Heart left ventricle (tissue), 16 donors: ENCODE measurements at regions not wholly inside any gene's neighbourhood (a gene's known extent, or its start where the extent isn't known, plus 50 kb on each side); places are given as distances from the start of the nearest gene placed in this dataset.

ENCODE experiments used
- ATAC-seq, 4 donors: fragments of 200-7000 bp; cut with Tn5 transposase; one replicate each; pipeline ENCODE4 v1.9.1; 2020 to 2022; ENCODE audit warnings: moderate library complexity in 4 of 4, mild to moderate bottlenecking in 3 of 4, moderate number of reproducible peaks in 1 of 4
- DNase-seq, 5 donors: peaks; one replicate each; pipeline ENCODE4 v3.0.0-alpha.2; 2020
- H3K27ac ChIP-seq, 12 donors: fragments of 200-600 bp; sonication (generic) in 4 of 12; one replicate each; pipeline versions ENCODE4 v1.5.0 to v1.8.0; 2016 to 2022; ENCODE audit warnings: mild to moderate bottlenecking in 2 of 12
- H3K27me3 ChIP-seq, 9 donors: fragments of 200-600 bp; sonication (generic) in 2 of 9; one replicate each; pipeline versions ENCODE4 v1.5.1 to v1.8.0; 2016 to 2022; ENCODE audit warnings: mild to moderate bottlenecking in 3 of 9
- H3K36me3 ChIP-seq, 9 donors: fragments of 200-600 bp; sonication (generic) in 2 of 9; one replicate each; pipeline versions ENCODE4 v1.5.0 to v1.8.0; 2018 to 2022; ENCODE audit warnings: mild to moderate bottlenecking in 2 of 9
- H3K4me1 ChIP-seq, 12 donors: fragments of 200-600 bp; sonication (generic) in 4 of 12; one replicate each; pipeline versions ENCODE4 v1.5.0 to v1.8.0; 2016 to 2022; ENCODE audit warnings: mild to moderate bottlenecking in 3 of 12
- H3K4me3 ChIP-seq, 12 donors: fragments of 200-600 bp; sonication (generic) in 4 of 12; one replicate each; pipeline versions ENCODE4 v1.5.0 to v1.8.0; 2017 to 2022; ENCODE audit warnings: mild to moderate bottlenecking in 9 of 12, moderate library complexity in 4 of 12
- H3K9me3 ChIP-seq, 12 donors: fragments of 200-600 bp; sonication (generic) in 4 of 12; one replicate each; pipeline versions ENCODE4 v1.5.0 to v1.8.0; 2016 to 2022; ENCODE audit warnings: mild to moderate bottlenecking in 1 of 12
- POLR2A ChIP-seq, 2 donors: fragments of 450-650 bp; IDR thresholded peaks; one replicate each; pipeline ENCODE4 v1.6.1; 2017; ENCODE audit warnings: antibody characterized with exemption in 2 of 2, mild to moderate bottlenecking in 2 of 2, moderate library complexity in 2 of 2
- WGBS, 4 donors: extraction: QIAGEN DNeasy Blood & Tissue Kit in 2 of 4; methylation state at CpG; one replicate each; pipeline versions ENCODE4 v1.1.5 to v1.1.7; 2013 to 2018; 5-methylcytosine and 5-hydroxymethylcytosine counted together
- intact Hi-C, 10 donors: fragments of 100-400 bp; cut with DNase I; formaldehyde crosslinking; loops; one replicate each; pipeline versions ENCODE4 v1.11.1 to v1.14.2; 2022
- TF ChIP-seq, protein P1 (sequence below), 12 donors: fragments of 200-600 bp; sonication (generic) in 4 of 12; IDR thresholded peaks; one replicate each; pipeline versions ENCODE4 v1.5.0 to v1.8.0; 2018 to 2022; ENCODE audit warnings: antibody characterized with exemption in 12 of 12, mild to moderate bottlenecking in 5 of 12
- donor health status: ischemic (EF 13 %, LVEDD 7.1; RV severe dilation, severe dysfunction).
- donor health status: healthy with polysubstance abuse.
- donor health status: DM: no; HTN: yes; CAD: no.
- donor health status: DM: no; HTN: no; CAD: no.
- donor health status: ischemic (EF 25% LVEDD 6.9; RV normal size, moderate dysfunction).
- donor health status: ischemic (EF 25% LVEDD 5.7; RV mildly dilated, moderate dysfunction).
- donor health status: healthy.
- donor health status: DM: yes; HTN: yes; CAD: no.
- donor health status: ischemic (EF 35%, LVEDD 5.7; RV mildly dilated, moderate dysfunction).
- donor health status: nonischemic (EF 11% LVEDD 7.7; RV severe dilation, severe dysfunction).
- donor health status: DM: yes; HTN: yes; CAD: no.
- donor health status: PGD.
- donor health status: ischemic (EF 29% LVEDD 5.4; RV normal size, mild dysfunction).
- donor health status: nonischemic (EF 23%, LVEDD 6.1; RV moderate dilation, normal function).

GRCh38 chr3:107235193-107235927 lies 141.9 kb upstream of the CCDC54 start:
- ATAC-seq (peak in 2 of 4 donors; percentile 20 to 27), DNase-seq (no peak)
- TF ChIP-seq, protein P1, sequence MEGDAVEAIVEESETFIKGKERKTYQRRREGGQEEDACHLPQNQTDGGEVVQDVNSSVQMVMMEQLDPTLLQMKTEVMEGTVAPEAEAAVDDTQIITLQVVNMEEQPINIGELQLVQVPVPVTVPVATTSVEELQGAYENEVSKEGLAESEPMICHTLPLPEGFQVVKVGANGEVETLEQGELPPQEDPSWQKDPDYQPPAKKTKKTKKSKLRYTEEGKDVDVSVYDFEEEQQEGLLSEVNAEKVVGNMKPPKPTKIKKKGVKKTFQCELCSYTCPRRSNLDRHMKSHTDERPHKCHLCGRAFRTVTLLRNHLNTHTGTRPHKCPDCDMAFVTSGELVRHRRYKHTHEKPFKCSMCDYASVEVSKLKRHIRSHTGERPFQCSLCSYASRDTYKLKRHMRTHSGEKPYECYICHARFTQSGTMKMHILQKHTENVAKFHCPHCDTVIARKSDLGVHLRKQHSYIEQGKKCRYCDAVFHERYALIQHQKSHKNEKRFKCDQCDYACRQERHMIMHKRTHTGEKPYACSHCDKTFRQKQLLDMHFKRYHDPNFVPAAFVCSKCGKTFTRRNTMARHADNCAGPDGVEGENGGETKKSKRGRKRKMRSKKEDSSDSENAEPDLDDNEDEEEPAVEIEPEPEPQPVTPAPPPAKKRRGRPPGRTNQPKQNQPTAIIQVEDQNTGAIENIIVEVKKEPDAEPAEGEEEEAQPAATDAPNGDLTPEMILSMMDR (IDR thresholded peaks at IDR 0.05) = no peak
- no peak for TF ChIP-seq POLR2A (IDR thresholded peaks at IDR 0.05)
- Histone ChIP-seq H3K4me3 (peak overlapping the region in 11 of 12 donors; percentile 21 to 62 (median 49)), H3K36me3 (no peaks in the 10 kb centered on the region), H3K9me3 (no peaks in the 10 kb centered on the region), H3K4me1 (peaks cover 0 to 19% (median 8%) of the 10 kb centered on the region in 12 donors), H3K27ac (peak overlapping the region in 10 of 12 donors; percentile 16 to 70 (median 49)), H3K27me3 (no peaks in the 10 kb centered on the region)
- 41 to 48% (median 47%) methylated on average over 13 of the region's 13 CpGs for WGBS, 4 donors
- intact Hi-C loops = loop anchor here in 9 of 10 donors (5.0 to 10.0 kb wide), 18 partner anchors 37 to 1319 kb away; partner anchors contain the start of gene BBX (in 3 of the 9)

DNA sequence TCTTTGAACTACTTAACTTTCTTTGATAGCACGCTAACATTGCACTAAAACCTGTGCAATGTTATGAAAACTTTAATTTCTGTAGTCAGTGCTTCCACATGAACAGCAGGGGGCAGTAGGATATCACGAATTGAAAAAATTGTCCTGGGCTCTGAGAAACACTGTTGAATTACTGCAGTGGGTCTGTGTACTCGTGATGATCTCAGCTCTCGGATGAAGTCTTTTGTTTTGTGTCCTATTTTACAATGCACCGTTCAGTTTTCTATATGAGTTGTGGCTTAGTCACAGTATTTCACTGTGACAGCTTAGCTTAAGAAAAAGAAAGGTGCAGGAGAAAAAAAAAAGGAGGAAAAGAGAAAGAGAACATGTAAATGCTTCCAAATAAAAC lies 141.3 kb upstream of the CCDC54 start:
- peak overlapping the region in 11 of 12 donors; percentile 16 to 70 (median 53) for H3K27ac ChIP-seq
- no peaks in the 10 kb centered on the region for H3K36me3 ChIP-seq
- H3K4me1 ChIP-seq = peaks cover 0 to 18% (median 8%) of the 10 kb centered on the region in 12 donors
- intact Hi-C loops = loop anchor here in 9 of 10 donors (2.0 to 10.0 kb wide), 20 partner anchors 36 to 1319 kb away; partner anchors contain the start of gene BBX (in 3 of the 9)
- no peaks in the 10 kb centered on the region for H3K27me3 ChIP-seq
- peak overlapping the region in 11 of 12 donors; percentile 21 to 62 (median 49) for H3K4me3 ChIP-seq
- TF ChIP-seq POLR2A (IDR thresholded peaks at IDR 0.05) = no peak
- TF ChIP-seq, protein P1 (IDR thresholded peaks at IDR 0.05) = peak; percentile 81 to 94 (median 89)
- DNase-seq = peak in 3 of 5 donors; percentile 31 to 60 (median 52)
- WGBS, 4 donors = 2 to 3% (median 2%) methylated on average over 5 of the region's 5 CpGs
- peak; percentile 60 to 81 (median 74) for ATAC-seq
- no peaks in the 10 kb centered on the region for H3K9me3 ChIP-seq

- peak overlapping the region in 11 of 12 donors; percentile 14 to 70 (median 53) for H3K27ac ChIP-seq
- no peak for ATAC-seq
- H3K36me3 ChIP-seq = no peaks in the 10 kb centered on the region
- H3K9me3 ChIP-seq = no peaks in the 10 kb centered on the region
- DNase-seq = no peak
- intact Hi-C loops = loop anchor here in 9 of 10 donors (2.0 to 10.0 kb wide), 20 partner anchors 36 to 1318 kb away; partner anchors contain the start of gene BBX (in 3 of the 9)
- TF ChIP-seq, protein P1 (IDR thresholded peaks at IDR 0.05) = no peak
- no peak for TF ChIP-seq POLR2A (IDR thresholded peaks at IDR 0.05)
- WGBS, 4 donors = 82 to 87% (median 84%) methylated on average over 4 of the region's 4 CpGs
- peaks cover 0 to 21% (median 11%) of the 10 kb centered on the region in 12 donors for H3K4me1 ChIP-seq
- no peak overlapping the region for H3K4me3 ChIP-seq
- H3K27me3 ChIP-seq = no peaks in the 10 kb centered on the region
These were observed 140.4 kb upstream of the CCDC54 start for GRCh38 chr3:107236655-107237337.

- Histone ChIP-seq H3K27me3 (no peaks in the 10 kb centered on the region), H3K4me1 (peaks cover 0 to 38% (median 18%) of the 10 kb centered on the region in 12 donors), H3K36me3 (no peaks in the 10 kb centered on the region), H3K27ac (no peak overlapping the region), H3K4me3 (no peak overlapping the region), H3K9me3 (no peaks in the 10 kb centered on the region)
- 82 to 90% (median 85%) methylated on average over 2 of the region's 2 CpGs for WGBS, 4 donors
- TF ChIP-seq, protein P1 (IDR thresholded peaks at IDR 0.05) = no peak
- intact Hi-C loops = loop anchor here in 9 of 10 donors (5.0 to 10.0 kb wide), 18 partner anchors 34 to 1316 kb away; partner anchors contain the start of gene BBX (in 3 of the 9)
- DNase-seq (no peak), ATAC-seq (no peak)
These were observed 138.5 kb upstream of the CCDC54 start for GRCh38 chr3:107238787-107239186.
